Cardiac septum (tissue), 1 donor: ENCODE measurements at regions not wholly inside any gene's neighbourhood (a gene's known extent, or its start where the extent isn't known, plus 50 kb on each side); places are given as distances from the start of the nearest gene placed in this dataset.

Experiments
- DNase-seq: peaks from one replicate; pipeline ENCODE4 v3.0.0-alpha.2; 2020; ENCODE audit warnings: low spot score
- intact Hi-C: fragments of 100-400 bp; cut with DNase I; formaldehyde crosslinking; loops from one replicate; pipeline ENCODE4 v1.14.0; 2022
- donor health status: DM: no; HTN: no; CAD: no.

DNA sequence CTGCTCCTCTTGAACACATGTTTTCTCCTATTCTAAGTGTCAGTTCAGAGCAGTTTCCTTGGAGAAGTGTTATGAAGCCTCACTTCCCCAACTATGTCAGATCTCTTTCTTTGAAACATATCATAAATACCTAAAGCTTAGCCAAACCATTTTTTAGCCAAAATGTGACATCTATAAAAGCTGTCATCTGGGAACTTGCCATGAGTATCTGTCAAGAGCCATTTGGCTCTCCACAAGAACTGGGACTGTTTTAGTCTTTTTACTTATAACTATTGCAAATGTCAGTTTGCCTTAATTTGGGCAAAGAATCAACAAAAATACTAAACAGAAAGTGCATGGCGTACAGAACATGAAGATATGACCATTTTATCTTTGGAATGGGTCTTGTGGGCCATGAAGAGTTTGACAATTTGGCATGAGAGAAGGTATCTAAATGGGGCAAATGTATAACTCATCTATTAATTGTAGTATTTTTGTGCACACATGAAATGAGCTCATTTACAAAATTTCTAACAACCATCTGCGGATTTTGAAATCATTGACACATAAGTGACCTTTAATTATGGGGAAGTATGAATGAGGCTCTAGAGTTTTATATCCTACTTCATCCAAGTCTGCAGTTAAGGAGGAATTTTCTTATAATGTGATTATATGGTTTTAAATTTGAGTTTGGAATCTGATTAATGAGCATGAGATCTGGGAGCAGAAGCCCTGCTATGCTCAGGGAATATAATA is 129.1 kb upstream of the PACRGL start:
- intact Hi-C loops = no loop called here
- no peak for DNase-seq

DNA sequence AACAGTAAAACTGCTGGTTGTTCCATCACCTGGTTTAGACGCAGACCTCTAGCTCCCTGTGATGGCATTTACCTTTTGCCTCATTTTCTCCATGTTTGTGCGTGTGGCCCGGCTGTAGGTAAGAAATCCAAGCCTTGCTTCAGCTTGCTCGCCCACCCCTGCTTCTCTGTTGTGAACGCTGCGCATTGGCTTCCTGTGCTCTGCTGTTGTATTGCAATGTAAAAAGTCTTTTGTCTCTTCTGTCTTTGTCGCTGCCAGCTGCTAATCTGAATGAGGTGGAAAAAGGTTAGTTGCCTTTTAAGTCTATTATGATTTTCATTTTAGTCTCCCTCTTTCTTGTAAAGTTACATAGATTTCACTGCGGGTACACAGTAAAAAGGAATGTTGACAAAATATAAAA is 127.3 kb upstream of the PACRGL start:
- intact Hi-C loops = no loop called here
- no peak for DNase-seq

DNA sequence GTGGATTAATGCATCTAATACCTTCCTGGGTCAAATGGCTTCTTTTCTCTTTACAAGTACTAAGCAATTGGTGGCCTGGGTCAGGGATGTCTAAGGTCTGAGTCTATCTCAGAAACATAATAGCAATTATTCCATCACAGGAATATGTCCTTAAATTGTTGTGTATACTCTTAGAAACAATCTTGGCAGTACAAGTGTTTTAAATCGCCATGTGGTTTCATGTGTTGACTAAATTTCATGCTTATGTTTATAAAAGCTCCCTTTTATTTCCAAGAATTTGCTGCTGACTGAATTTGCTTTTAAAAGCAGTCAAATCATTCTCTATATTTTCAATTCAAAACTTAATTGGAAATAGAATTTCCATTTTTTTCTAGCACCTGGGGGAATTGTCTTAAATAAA is 125.3 kb upstream of the PACRGL start:
- DNase-seq = no peak
- intact Hi-C loops = no loop called here

DNA sequence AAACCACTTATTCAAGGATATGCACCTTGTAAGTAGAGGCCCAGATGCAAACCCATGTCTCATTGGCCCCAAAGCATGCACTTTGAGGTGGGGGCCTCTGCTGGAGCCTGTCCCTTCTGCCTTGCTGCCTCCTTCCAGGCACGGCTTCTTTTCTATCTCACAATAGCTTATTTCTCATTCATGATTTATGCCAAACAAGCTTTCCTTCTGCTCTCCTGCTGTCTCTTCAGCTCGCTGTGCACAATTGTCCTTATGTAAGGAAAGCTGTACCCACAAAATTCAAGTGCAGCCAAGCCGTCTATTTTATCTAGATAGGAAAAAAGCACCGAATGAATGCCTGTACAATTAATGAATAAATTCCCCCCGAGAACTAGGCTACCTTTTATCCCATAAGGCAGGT is 124.8 kb upstream of the PACRGL start:
- intact Hi-C loops = no loop called here
- no peak for DNase-seq

DNA sequence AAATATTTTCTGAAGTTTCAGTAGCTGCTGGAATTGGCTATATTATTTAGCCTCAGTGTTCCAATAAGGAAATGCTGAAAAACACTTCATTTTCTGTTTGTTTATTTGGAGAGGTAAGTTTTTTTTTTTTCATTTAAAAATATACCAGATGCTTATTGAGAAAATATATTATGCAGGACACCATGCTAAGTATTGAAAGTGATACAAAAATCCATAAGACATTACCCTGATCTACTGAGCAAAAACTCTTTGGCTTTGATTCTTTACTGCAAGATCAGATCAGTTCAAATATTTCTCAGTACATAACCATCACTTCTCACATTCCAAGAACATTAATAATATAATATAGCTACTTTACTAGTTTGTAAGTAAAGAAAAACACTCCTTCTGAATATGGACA is 123.4 kb upstream of the PACRGL start:
- no peak for DNase-seq
- intact Hi-C loops = no loop called here

DNA sequence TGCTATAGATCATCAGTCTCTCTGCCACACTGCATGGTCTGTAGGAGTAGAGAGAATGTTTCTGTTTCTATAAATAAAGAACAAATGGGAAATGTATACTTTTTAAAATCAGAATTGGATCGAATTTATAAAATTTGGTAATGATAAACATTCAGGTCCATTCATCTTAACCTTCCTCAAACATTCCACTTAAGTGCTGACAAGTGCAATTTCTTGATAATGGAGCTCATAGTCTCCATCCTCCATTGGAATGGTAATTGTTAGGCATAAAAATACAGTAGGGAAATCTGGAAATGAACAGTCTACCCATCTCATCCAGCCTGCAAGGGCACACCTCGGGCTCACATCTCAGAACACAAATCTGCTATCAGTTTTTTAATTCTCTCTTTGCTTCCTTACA is 122.6 kb upstream of the PACRGL start:
- intact Hi-C loops = no loop called here
- no peak for DNase-seq

DNA sequence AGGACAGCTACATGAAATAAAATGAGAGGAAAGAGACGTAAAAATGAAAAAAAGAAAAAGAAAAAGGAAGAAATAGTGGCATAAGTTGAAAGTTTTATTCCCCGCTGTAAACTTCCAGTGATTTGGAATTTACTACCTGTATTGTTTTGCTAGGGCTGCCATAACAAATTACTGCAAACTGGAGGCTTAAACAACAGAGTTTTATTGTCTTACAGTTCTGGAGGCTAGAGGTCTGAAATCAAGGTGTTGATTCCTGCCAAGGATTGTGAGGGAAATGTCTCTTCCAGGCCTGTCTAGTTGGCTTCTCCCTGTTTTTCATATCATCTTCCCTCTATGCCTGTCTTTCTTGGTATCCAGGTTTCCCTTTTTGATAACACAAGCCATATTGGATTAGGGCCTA is 119.4 kb upstream of the PACRGL start:
- intact Hi-C loops = no loop called here

DNA sequence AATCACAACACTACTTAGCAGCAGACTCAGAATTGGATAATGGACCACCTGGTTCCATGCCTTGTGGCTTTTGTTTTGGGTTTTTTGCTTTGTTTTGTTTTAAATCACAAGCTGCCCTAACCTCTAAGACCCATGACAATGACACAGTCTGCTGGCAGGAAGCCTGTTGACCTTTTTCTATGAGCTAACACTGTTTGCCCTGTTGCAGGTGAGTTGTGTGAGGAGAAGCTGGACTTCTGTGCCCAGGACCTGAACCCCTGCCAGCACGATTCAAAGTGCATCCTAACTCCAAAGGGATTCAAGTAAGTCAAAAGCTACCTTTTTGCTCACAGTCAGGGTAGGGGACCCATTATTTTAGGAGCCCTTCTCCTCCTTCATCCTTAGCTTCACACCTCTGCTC is 110.8 kb upstream of the PACRGL start:
- intact Hi-C loops = no loop called here
- no peak for DNase-seq

More for the DNA sequence above, 119.4 kb upstream of the PACRGL start:
- no peak for DNase-seq

DNA sequence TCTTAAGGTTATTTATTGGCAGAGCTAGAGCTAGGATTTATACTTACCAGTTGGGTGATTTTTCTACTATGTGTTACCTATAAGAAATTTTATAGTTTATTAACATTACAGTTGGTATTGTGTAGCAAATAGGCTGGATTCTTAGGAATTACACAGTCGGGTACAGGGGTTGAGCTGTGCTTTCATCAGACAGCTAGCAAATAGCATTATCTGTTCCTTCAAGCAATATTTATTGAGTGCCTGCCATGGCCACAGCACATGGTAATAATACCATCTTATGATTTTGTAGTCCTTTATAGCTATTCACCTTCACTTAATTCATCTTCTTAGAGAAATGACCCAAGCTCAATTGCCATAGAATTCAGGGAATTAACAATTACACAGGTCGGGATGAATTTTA is 109.4 kb upstream of the PACRGL start:
- intact Hi-C loops = no loop called here
- DNase-seq = no peak

DNA sequence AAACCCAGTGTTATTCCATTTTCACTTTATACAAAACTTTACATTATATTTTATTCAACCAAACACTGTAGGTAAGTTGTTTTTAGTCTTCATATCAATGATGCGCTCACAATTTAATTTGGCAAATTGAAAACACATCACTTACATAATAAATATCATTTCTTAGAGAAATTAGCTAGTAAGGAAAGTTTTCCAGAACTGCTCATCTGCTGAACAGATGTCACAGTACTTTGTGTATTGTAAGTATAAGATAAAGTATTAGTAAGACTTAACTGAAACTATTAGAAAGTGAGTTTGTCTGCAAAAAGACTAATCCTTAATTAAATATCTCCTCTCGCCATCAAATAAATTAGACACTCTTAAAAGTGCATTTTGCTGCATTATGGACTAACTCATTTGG is 108.7 kb upstream of the PACRGL start:
- DNase-seq = no peak
- intact Hi-C loops = no loop called here

DNA sequence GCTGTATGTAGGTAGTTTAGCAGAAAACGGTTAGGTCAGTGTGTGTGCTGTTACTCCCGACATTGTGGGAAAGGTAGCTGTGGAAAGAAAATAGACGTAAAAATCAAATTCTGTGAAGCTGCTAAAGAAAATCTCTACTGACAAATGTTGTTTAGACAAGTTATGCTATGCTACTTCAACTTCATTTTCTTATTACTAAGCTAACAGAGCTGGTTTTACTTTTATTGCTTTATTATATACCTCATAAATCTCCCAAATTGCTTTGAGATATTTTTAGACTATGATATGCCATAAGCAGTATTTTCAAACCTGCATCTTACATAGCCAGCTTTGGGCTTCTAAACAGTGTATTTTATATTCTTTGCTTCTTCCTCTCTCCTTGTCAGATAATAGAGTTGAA is 108.2 kb upstream of the PACRGL start:
- DNase-seq = no peak
- intact Hi-C loops = no loop called here

DNA sequence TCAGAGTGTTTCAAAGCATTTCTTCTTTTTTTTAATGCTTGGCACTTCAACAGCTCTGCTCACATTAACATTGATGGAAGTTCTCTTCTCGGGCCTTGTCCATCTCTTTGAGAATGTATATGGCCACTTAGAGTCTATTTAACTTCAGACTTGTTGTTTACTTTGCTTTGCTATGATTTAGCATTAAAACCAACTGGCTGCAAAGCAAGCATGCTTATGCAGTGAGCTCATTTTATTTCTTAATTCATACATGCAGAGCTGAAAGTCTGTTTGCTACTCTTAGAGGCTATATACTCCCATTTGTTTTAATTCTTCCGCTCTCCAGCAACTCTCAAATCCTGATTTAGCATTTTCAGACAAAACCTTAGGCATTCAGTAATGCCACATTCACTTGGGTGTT is 107.6 kb upstream of the PACRGL start:
- DNase-seq = no peak
- intact Hi-C loops = no loop called here

DNA sequence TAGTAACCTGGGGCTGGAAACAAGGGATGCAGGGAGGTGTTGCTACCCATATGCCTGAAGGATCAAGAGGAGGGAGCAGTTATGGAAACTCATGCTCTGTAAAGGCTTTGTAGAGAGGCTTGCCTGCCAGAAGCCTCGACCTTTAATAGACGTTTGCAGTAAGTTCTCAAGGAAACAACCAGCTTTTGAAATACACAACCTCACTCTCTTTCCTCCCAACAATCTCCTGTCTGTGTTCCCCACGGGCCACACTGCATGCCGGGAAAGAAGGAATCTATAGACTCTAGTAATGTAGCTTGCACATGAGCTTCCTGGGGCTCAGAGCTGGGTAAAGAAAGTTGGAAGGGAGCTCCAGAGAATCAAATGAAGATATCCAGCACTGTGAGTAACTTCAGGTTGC is 101.6 kb upstream of the PACRGL start:
- intact Hi-C loops = no loop called here
- no peak for DNase-seq

DNA sequence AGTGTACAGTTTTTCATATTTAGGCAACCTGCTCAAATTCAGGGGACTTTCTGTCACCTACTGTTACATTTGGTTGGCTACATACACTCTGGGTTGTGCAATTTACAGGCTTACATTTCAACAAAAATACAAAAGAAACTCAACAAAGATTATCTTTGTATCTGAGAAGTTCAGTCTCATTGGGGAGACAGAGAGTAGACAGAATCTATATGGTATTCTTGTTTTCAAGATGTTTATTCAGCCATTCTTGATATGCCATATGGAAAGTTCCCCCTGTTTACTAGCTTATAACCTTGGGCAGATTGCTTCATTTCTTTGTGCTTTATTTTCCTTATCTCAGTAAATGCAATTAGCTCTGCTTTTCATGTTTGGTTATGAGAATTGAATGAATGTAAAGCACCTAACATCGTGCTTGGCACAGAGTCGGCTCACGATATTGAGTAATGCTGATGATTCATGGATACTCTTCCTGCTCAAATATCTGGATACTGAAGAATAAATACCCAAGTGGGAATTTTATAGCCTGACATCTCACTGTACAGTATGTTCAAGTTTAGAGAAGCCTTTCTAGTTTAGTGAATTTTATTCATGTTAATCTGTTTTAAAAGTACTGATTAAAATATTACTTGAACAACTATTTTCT is 96.5 kb upstream of the PACRGL start:
- intact Hi-C loops = no loop called here

DNA sequence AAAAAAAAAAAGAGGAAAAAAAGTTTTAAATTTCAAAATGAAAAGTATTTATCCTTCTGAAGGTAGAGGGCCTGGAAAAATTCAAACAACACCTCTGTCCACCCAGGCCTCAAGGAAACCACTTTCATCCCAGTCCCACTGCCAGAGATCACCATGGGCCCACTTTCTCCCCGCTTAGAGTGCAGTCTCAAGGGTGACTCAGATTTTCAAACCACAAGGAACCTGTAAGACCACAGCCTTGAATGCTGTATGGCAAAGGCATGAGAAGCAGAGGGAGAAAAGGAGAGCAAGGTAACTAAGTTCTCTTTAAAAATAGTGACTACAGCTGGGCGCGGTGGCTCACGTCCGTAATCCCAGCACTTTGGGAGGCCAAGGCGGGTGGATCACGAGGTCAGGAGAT is 87.9 kb upstream of the PACRGL start:
- intact Hi-C loops = no loop called here
- DNase-seq = no peak

More for the DNA sequence above, 96.5 kb upstream of the PACRGL start:
- no peak for DNase-seq

DNA sequence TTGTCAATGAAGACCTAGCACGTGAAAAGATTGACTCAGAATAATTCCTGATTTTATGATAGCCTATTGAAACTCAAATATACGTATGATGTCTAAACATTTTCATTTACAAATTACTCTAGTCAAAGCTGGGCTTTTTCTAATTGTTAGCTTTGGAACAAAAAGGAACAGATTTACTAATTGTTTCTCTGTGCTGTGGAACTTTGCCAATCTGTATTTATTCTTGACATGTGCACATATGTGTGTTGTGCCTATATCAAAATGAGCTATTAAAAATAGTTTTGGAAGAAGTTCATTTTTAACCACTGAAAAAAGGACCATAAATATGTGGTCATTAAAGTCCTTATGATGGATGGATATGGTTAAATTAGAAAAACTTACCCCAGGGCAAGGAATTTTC is 85.4 kb upstream of the PACRGL start:
- no peak for DNase-seq
- intact Hi-C loops = no loop called here

DNA sequence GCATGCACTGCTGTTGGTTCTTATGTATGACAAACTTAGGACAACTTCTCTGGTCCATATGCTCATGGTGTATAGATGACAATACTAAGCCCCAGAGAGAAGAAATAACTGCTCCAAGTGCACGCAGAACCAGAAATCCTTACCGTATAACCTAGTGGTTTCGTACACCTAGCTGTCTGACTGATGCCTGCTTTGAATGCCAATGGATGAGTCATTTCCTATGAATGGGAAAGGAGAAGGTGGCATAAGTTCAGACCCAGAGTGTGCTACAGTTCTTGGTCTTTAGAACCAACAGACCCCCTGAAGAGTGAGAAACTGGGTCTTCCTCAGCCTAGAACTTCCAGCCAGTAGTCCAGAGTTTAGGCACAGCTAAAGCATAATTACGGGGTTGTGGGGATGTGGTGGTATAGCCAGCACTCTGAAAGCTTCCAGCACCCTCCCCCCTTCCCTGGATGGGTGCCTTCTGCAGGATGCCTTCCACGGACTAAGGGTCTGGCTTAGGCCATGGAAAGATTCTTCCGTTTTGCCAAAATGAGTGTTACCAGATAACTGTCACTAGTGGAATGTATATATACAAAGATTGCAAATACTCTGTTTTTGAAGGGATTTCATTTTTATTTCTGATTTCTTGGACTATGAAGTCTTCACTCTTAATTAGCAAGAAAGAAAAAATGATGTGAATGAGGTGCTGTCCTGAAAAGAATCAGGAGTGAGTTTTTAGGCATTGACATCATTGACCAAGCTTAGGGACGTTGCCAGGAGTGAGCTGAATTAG is 84.6 kb upstream of the PACRGL start:
- intact Hi-C loops = no loop called here
- no peak for DNase-seq

DNA sequence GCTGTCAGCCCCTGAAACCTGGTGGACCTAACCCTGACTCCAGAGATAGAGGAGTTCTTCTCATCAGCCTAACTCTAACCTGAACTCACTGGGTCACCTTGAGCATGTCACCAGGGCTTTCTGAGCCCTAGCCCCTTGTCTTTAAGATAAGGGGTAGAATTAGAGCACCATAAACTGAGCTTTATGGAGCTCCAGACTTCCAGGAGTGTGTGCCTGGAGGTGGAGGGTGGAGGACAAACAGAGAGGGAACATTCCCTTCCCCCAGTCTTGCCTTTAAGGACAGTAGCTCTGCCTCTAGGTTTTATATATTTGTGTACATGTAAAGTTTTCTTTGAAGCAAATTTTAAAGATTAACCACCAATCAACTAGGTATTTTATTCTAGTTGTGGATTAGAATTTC is 83.9 kb upstream of the PACRGL start:
- intact Hi-C loops = no loop called here
- no peak for DNase-seq

DNA sequence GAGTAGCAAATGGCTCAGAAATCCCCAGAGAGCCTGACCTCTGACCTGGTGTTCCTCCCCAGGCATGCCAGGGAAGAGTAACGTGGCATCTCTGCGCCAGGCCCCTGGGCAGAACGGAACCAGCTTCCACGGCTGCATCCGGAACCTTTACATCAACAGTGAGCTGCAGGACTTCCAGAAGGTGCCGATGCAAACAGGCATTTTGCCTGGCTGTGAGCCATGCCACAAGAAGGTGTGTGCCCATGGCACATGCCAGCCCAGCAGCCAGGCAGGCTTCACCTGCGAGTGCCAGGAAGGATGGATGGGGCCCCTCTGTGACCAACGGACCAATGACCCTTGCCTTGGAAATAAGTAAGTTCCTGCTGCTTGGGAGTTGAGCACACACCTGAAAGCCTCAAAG is 83.4 kb upstream of the PACRGL start:
- intact Hi-C loops = no loop called here

DNA sequence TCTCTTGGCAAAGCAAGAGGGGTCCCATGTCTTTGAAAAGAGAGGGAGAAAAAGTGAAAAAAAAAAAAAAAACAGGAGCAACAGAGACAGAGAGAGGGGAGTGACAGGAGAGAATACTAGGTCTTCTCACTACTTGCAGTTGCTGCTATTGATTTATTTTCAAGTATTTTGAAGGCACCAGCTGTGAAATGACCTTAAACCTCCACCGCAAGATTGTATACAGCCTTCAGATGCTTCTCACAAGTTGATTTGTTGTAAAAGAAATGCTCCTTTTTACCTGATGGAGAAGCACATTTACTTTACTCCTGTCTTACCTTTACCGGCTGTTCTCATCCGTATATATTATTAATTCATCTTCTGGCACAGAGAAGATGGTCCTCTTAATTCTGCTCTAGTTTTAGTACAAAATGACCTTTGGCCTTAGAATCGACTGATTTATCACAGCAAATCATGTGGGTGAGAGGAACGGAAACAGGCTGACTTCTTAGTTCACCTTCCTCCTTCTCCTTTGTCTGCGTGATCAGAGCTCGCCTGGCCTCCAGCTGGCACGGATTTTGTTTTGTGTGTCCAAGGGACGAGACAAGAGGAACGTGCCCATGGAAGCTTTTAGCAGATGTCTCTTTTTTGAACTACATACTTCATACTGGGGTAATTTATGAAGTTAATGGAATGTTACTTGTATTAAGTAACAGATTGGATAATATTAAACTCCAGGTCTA is 82.4 kb upstream of the PACRGL start:
- no peak for DNase-seq
- intact Hi-C loops = no loop called here

More for the DNA sequence above, 83.4 kb upstream of the PACRGL start:
- no peak for DNase-seq
